GM19395 (cell line): ENCODE measurements at regions not wholly inside any gene's neighbourhood (a gene's known extent, or its start where the extent isn't known, plus 50 kb on each side); places are given as distances from the start of the nearest gene placed in this dataset.
"Not testable (repeated sequence)": the region's sequence is repeated elsewhere in the genome, so short reads cannot be mapped to it uniquely, and the experiment has no call there.

ENCODE experiments used
- ATAC-seq: cut with Tn5 transposase; IDR thresholded peaks from one replicate; pipeline ENCODE4 v1.9.1; 2021; ENCODE audit warnings: mild to moderate bottlenecking, moderate library complexity; ENCODE audit not compliant: unreplicated experiment

DNA sequence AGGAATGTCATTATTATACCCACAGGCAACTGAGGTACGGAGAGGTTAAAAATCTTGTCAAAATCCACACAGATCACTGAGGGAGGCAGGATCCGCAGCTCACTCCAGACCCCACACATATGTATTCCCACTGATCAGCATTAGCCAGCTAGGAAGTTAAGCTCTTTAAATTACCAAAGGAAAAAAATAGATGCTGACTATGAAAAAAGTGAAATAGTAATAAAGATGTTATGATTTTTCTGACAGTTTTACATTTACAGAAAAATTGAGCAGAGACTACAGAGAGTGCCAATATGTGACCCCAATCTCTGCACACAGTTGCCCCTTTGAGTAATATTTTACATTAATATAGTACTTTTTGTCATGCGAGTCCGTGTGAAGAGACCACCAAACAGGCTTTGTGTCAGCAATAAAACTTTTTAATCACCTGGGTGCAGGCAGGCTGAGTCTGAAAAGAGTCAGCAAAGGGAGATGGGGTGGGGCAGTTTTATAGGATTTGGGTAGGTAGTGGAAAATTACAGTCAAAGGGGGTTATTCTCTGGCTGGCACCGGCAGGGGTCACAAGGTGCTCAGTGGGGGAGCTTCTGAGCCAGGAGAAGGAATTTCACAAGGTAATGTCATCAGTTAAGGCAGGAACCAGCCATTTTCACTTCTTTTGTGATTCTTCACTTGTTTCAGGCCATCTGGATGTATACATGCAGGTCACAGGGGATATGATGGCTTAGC lies 61.9 kb upstream of the NAA35 start:
- ATAC-seq: not testable (repeated sequence)

DNA sequence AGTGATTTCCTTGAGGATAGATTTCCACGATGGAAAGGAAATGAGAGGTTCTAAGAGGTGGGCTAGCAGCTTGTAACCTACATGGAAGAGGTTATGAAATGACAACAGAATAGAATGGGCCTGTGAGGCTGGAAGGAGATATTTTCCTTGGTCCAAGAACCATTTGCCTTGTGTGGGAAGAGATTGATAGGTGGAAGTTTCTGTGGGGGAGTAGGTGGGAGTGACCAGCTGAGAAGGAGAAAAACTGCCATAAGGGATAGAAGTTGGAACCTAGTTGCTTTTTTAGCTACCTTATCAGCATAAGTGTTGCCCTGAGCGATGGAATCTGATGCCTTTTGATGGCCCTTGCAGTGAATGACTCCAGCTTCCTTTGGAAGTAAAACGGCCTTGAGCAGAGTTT lies 60.4 kb upstream of the NAA35 start:
- not testable (repeated sequence) for ATAC-seq

DNA sequence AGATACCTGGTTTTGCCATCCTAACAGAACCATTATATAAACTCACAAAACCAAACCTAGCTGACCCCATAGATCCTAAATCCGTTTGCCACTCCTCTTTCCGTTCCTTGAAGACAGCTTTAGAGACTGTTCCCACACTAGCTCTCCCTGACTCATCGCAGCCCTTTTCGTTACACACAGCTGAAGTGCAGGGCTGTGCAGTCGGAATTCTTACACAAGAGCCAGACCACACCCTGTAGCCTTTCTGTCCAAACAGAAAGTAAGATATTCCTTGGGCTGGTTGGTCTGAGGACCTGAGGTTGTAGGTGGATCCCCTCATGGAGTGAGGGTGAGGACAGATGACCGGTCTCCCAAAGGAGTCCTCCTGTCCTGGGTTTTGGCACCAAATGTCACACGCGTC lies 56.7 kb upstream of the NAA35 start:
- ATAC-seq: no peak

DNA sequence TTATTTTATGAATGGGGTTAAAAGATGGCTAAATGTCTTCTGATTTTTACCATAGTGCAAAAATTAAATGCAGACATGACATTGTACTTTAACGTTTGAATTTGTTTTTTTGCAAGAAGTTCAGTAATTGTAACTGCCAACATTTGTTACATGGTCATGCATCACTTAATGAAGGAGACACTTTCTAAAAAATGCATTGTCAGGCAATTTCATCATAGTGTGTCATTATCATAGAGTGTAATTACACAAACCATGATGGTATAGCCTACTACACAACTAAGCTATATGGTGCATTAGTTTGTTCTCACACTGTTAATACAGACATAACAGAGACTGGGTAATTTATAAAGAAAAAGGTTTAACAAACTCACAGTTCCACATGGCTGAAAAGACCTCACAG lies 50.0 kb upstream of the NAA35 start:
- no peak for ATAC-seq
